ENCODE measurements at regions not wholly inside any gene's neighbourhood (a gene's known extent, or its start where the extent isn't known, plus 50 kb on each side); places are given as distances from the start of the nearest gene placed in this dataset.

- TF ChIP-seq EP300 (IDR thresholded peaks at IDR 0.05; ENCODE audit: borderline replicate concordance) (no peak), CREB1 (IDR thresholded peaks at IDR 0.05; ENCODE audit: low read depth) (no peak)
Observed at GRCh38 chr9:17031546-17031945, 103.3 kb upstream of the CNTLN start.

- TF ChIP-seq ZBTB7A (IDR thresholded peaks at IDR 0.05; ENCODE audit: low read depth) (no peak), EGR1 (IDR thresholded peaks at IDR 0.05) (no peak), EP300 (IDR thresholded peaks at IDR 0.05; ENCODE audit: borderline replicate concordance) (no peak), FOXM1 (IDR thresholded peaks at IDR 0.05; ENCODE audit: borderline replicate concordance, low read depth) (no peak), TCF12 (IDR thresholded peaks at IDR 0.05; ENCODE audit: low read depth) (no peak), CREB1 (IDR thresholded peaks at IDR 0.05; ENCODE audit: low read depth) (no peak)
- TF ChIP-seq, protein P1, sequence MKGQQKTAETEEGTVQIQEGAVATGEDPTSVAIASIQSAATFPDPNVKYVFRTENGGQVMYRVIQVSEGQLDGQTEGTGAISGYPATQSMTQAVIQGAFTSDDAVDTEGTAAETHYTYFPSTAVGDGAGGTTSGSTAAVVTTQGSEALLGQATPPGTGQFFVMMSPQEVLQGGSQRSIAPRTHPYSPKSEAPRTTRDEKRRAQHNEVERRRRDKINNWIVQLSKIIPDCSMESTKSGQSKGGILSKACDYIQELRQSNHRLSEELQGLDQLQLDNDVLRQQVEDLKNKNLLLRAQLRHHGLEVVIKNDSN (IDR thresholded peaks at IDR 0.05): no peak
Observed at GRCh38 chr9:17025281-17025680, 109.6 kb upstream of the CNTLN start.

DNA sequence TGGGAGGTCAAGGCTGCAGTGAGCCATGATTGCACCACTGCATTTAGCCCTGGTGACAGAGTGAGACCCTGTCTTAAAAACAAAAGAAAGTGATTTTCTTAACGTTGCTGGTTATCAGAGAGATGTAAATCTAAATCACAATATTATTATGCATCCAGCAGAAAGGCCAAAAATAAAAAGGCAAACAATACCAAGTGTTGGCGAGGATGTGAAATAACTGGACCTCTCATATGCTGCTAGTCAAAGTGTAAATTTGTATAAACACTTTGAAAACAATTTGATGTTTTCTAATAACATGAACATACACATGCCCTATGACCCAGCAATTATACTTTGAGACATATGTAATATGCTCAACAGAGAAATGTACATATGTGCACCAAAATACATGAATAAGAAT is 110.7 kb upstream of the CNTLN start:
- no peak for TF ChIP-seq YY1 (IDR thresholded peaks at IDR 0.05; ENCODE audit: low read depth)
- TF ChIP-seq CREB1 (IDR thresholded peaks at IDR 0.05; ENCODE audit: low read depth): no peak
- no peak for TF ChIP-seq TCF12 (IDR thresholded peaks at IDR 0.05; ENCODE audit: low read depth)
- TF ChIP-seq EP300 (IDR thresholded peaks at IDR 0.05; ENCODE audit: borderline replicate concordance): no peak
- no peak for TF ChIP-seq FOXM1 (IDR thresholded peaks at IDR 0.05; ENCODE audit: borderline replicate concordance, low read depth)
- TF ChIP-seq ZBTB7A (IDR thresholded peaks at IDR 0.05; ENCODE audit: low read depth): no peak
- TF ChIP-seq, protein P1 (IDR thresholded peaks at IDR 0.05): no peak
- no peak for TF ChIP-seq RAD21 (IDR thresholded peaks at IDR 0.05; ENCODE audit: low read depth)
- no peak for TF ChIP-seq MAX (IDR thresholded peaks at IDR 0.05)
- TF ChIP-seq CEBPB (IDR thresholded peaks at IDR 0.05): no peak
- TF ChIP-seq EGR1 (IDR thresholded peaks at IDR 0.05): no peak
- no peak for TF ChIP-seq TAF1 (IDR thresholded peaks at IDR 0.05; ENCODE audit: low read depth)
- TF ChIP-seq NFIC (IDR thresholded peaks at IDR 0.05): no peak
- TF ChIP-seq TEAD4 (IDR thresholded peaks at IDR 0.05): no peak

GRCh38 chr9:17021387-17021970 is 113.4 kb upstream of the CNTLN start:
- no peak for TF ChIP-seq EGR1 (IDR thresholded peaks at IDR 0.05)
- no peak for TF ChIP-seq RAD21 (IDR thresholded peaks at IDR 0.05; ENCODE audit: low read depth)
- TF ChIP-seq NFIC (IDR thresholded peaks at IDR 0.05): no peak
- TF ChIP-seq ZBTB7A (IDR thresholded peaks at IDR 0.05; ENCODE audit: low read depth): no peak
- no peak for TF ChIP-seq YY1 (IDR thresholded peaks at IDR 0.05; ENCODE audit: low read depth)
- TF ChIP-seq, protein P2, sequence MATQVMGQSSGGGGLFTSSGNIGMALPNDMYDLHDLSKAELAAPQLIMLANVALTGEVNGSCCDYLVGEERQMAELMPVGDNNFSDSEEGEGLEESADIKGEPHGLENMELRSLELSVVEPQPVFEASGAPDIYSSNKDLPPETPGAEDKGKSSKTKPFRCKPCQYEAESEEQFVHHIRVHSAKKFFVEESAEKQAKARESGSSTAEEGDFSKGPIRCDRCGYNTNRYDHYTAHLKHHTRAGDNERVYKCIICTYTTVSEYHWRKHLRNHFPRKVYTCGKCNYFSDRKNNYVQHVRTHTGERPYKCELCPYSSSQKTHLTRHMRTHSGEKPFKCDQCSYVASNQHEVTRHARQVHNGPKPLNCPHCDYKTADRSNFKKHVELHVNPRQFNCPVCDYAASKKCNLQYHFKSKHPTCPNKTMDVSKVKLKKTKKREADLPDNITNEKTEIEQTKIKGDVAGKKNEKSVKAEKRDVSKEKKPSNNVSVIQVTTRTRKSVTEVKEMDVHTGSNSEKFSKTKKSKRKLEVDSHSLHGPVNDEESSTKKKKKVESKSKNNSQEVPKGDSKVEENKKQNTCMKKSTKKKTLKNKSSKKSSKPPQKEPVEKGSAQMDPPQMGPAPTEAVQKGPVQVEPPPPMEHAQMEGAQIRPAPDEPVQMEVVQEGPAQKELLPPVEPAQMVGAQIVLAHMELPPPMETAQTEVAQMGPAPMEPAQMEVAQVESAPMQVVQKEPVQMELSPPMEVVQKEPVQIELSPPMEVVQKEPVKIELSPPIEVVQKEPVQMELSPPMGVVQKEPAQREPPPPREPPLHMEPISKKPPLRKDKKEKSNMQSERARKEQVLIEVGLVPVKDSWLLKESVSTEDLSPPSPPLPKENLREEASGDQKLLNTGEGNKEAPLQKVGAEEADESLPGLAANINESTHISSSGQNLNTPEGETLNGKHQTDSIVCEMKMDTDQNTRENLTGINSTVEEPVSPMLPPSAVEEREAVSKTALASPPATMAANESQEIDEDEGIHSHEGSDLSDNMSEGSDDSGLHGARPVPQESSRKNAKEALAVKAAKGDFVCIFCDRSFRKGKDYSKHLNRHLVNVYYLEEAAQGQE (IDR thresholded peaks at IDR 0.05; ENCODE audit: low read depth): peak; percentile 64
- TF ChIP-seq TCF12 (IDR thresholded peaks at IDR 0.05; ENCODE audit: low read depth): no peak

- TF ChIP-seq FOXM1 (IDR thresholded peaks at IDR 0.05; ENCODE audit: borderline replicate concordance, low read depth) (no peak), EGR1 (IDR thresholded peaks at IDR 0.05) (no peak), CEBPB (IDR thresholded peaks at IDR 0.05) (no peak)
Observed at GRCh38 chr9:17019398-17019797, 115.4 kb upstream of the CNTLN start.

DNA sequence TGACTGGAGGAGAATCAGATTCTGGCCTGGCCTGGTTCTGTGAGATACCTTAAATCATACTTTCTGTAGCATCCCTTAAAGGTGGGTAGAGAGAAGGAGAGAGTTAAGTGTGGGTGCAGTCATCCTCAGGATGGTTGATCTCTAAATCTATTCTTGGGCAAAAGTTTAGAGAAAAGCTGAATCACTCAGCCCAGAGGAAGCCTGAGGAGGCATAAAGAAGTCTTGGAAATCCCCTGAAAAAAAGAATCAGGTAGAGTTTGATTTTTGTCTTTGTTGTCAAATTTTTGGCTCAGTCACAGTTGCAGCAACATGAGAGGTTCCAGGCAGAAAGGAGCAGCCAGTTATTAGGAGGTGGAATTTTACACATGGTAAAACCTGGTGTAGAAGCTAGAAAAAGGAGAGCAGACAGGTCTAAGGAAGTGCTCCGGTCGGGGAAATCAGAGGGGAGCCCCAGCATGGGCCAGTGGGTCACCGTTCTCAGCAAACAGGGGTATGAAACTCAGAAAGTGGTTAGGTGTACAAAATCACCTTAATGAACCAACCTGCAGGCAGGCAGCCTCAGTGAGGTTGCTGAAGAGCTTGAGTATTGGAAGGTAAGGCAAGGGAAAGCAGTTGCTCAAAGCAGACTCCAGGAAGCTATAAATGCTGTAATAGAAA is 116.2 kb upstream of the CNTLN start:
- TF ChIP-seq YY1 (IDR thresholded peaks at IDR 0.05; ENCODE audit: low read depth): no peak
- no peak for TF ChIP-seq TCF12 (IDR thresholded peaks at IDR 0.05; ENCODE audit: low read depth)
- no peak for TF ChIP-seq EP300 (IDR thresholded peaks at IDR 0.05; ENCODE audit: borderline replicate concordance)
- no peak for TF ChIP-seq EGR1 (IDR thresholded peaks at IDR 0.05)
- no peak for TF ChIP-seq CREB1 (IDR thresholded peaks at IDR 0.05; ENCODE audit: low read depth)
- no peak for TF ChIP-seq MAX (IDR thresholded peaks at IDR 0.05)

- TF ChIP-seq YY1 (IDR thresholded peaks at IDR 0.05; ENCODE audit: low read depth): no peak
- TF ChIP-seq FOXM1 (IDR thresholded peaks at IDR 0.05; ENCODE audit: borderline replicate concordance, low read depth): no peak
- no peak for TF ChIP-seq TAF1 (IDR thresholded peaks at IDR 0.05; ENCODE audit: low read depth)
Observed at GRCh38 chr9:17017931-17018491, 116.8 kb upstream of the CNTLN start.

GRCh38 chr9:17013891-17014290 is 120.9 kb upstream of the CNTLN start:
- TF ChIP-seq ZBTB7A (IDR thresholded peaks at IDR 0.05; ENCODE audit: low read depth) (no peak), NFIC (IDR thresholded peaks at IDR 0.05) (no peak), FOXM1 (IDR thresholded peaks at IDR 0.05; ENCODE audit: borderline replicate concordance, low read depth) (no peak), CREB1 (IDR thresholded peaks at IDR 0.05; ENCODE audit: low read depth) (no peak), EGR1 (IDR thresholded peaks at IDR 0.05) (no peak), MAX (IDR thresholded peaks at IDR 0.05) (no peak), YY1 (IDR thresholded peaks at IDR 0.05; ENCODE audit: low read depth) (no peak), EP300 (IDR thresholded peaks at IDR 0.05; ENCODE audit: borderline replicate concordance) (no peak), TEAD4 (IDR thresholded peaks at IDR 0.05) (no peak)
- TF ChIP-seq, protein P1 (IDR thresholded peaks at IDR 0.05): no peak
- TF ChIP-seq, protein P2 (IDR thresholded peaks at IDR 0.05; ENCODE audit: low read depth): no peak
